NCI-H2171 (cell line): ENCODE measurements at regions not wholly inside any gene's neighbourhood (a gene's known extent, or its start where the extent isn't known, plus 50 kb on each side); places are given as distances from the start of the nearest gene placed in this dataset.

Experiments used
- DNase-seq: peaks from one replicate; lab custom pipeline; 2025; lab: John Stamatoyannopoulos, UW

- DNase-seq: no peak
These were observed 722.5 kb downstream of the SOCS6 start for GRCh38 chr18:71011389-71011788.

GRCh38 chr18:71008257-71008656, 719.4 kb downstream of the SOCS6 start:
- DNase-seq: no peak

GRCh38 chr18:71001597-71001996, 712.8 kb downstream of the SOCS6 start:
- DNase-seq: no peak

GRCh38 chr18:70998490-70998889, 709.6 kb downstream of the SOCS6 start:
- DNase-seq: no peak

GRCh38 chr18:70994116-70994515, 705.3 kb downstream of the SOCS6 start:
- DNase-seq: no peak

- DNase-seq: no peak
These were observed 702.7 kb downstream of the SOCS6 start for GRCh38 chr18:70991577-70991976.

- DNase-seq: no peak
These were observed 697.1 kb downstream of the SOCS6 start for GRCh38 chr18:70985948-70986347.

GRCh38 chr18:70982292-70982691, 693.4 kb downstream of the SOCS6 start:
- no peak for DNase-seq

GRCh38 chr18:70981400-70982140, 692.7 kb downstream of the SOCS6 start:
- no peak for DNase-seq

- no peak for DNase-seq
These were observed 684.8 kb downstream of the SOCS6 start for GRCh38 chr18:70973626-70974025.

GRCh38 chr18:70966419-70966818, 677.6 kb downstream of the SOCS6 start:
- DNase-seq: no peak

GRCh38 chr18:70961939-70962338, 673.1 kb downstream of the SOCS6 start:
- DNase-seq: no peak

- no peak for DNase-seq
These were observed 667.7 kb downstream of the SOCS6 start for GRCh38 chr18:70956554-70956953.

GRCh38 chr18:70936160-70936559, 647.3 kb downstream of the SOCS6 start:
- DNase-seq: no peak

GRCh38 chr18:70931942-70932814, 643.3 kb downstream of the SOCS6 start:
- no peak for DNase-seq

- DNase-seq: no peak
These were observed 632.1 kb downstream of the SOCS6 start for GRCh38 chr18:70920840-70921374.

- DNase-seq: no peak
These were observed 618.8 kb downstream of the SOCS6 start for GRCh38 chr18:70907673-70908072.

GRCh38 chr18:70892381-70892780, 603.5 kb downstream of the SOCS6 start:
- no peak for DNase-seq

GRCh38 chr18:70870292-70870691, 581.4 kb downstream of the SOCS6 start:
- DNase-seq: no peak

GRCh38 chr18:70848329-70848728, 559.5 kb downstream of the SOCS6 start:
- DNase-seq: no peak

GRCh38 chr18:70840649-70841048, 551.8 kb downstream of the SOCS6 start:
- DNase-seq: no peak

- no peak for DNase-seq
These were observed 538.8 kb downstream of the SOCS6 start for GRCh38 chr18:70827632-70828031.

GRCh38 chr18:70826571-70826970, 537.7 kb downstream of the SOCS6 start:
- no peak for DNase-seq
